Daoy (cell line): ENCODE measurements at regions not wholly inside any gene's neighbourhood (a gene's known extent, or its start where the extent isn't known, plus 50 kb on each side); places are given as distances from the start of the nearest gene placed in this dataset.
"Not testable (repeated sequence)": the region's sequence is repeated elsewhere in the genome, so short reads cannot be mapped to it uniquely, and the experiment has no call there.

Experiments used
- DNase-seq: peaks from one replicate; pipeline ENCODE4 v3.0.0-alpha.2; 2015; ENCODE audit warnings: low read depth

DNA sequence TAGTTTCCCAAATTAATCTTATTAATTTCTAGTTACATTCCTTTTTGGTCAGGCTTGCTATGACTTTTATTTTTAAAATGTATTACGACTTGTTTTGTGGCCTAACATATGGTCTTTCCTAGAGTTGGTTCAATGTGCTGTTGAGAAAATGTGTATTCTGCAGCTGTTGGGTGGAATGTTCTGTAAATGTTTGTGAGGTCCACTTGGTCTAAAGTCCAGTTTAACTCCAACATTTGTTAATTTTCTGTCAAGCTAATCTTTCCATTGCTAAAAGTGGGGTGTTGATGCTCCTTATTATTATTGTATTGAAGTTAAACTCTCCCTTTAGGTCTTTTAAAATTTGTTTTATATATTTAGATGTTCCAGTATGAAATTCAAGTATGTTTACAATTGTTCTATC is 1010.8 kb upstream of the EDIL3 start:
- DNase-seq, result no peak

DNA sequence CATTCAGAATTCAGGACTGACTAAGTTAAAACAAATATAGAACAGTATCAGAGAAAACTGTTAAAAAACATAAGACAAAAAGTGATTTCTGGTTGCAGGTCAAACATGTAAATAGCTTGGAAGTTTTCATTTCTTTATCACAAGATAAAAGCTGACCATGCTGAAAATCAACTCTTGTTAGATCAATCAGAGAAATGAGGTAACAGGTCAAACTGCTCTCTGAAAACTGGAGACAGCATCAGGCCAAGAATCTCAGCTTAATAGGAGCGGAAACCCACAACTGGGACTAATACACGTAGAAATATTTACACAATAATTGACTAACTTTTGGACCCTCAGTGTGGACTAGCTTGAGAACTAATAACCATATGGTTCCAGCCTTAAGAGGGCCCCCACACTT is 1012.8 kb upstream of the EDIL3 start:
- no peak for DNase-seq

DNA sequence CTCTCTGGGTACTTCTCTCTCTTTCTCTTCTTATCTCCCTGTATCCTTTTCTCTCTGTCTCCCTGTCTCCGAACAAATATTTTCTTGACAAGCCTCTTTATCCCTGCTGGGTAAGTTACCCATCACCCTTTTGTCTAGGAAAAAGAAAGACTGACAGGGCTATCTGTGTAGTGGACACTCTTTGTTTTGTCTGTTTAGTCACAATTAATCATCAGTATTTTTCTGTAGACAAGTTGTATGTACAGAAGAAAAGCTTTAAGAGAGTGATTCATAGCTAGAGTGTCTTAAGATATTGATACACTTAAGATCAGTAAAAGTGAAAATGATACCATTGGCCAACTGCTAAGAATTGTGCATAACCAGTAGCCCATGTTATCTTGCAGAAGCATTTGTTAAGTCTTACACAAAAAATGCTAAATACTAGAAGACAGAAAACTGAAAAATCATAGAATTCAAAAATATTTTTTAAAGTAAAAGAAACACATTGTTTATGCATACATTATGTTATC is 1043.8 kb upstream of the EDIL3 start:
- DNase-seq, result no peak

DNA sequence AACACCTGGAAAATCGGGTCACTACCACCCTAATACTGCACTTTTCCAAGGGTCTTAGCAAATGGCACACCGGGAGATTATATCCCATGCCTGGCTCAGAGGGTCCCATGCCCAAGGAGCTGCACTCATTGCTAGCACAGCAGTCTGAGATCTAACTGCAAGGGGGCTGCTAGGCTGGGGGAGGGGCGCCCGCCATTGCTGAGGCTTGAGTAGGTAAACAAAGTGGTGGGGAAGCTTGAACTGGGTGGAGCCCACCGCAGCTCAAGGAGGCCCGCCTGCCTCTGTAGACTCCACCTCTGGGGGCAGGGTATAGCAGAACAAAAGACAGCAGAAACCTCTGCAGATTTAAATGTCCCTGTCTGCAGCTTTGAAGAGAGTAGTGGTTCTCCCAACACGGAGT is 1047.0 kb upstream of the EDIL3 start:
- DNase-seq, result not testable (repeated sequence)

DNA sequence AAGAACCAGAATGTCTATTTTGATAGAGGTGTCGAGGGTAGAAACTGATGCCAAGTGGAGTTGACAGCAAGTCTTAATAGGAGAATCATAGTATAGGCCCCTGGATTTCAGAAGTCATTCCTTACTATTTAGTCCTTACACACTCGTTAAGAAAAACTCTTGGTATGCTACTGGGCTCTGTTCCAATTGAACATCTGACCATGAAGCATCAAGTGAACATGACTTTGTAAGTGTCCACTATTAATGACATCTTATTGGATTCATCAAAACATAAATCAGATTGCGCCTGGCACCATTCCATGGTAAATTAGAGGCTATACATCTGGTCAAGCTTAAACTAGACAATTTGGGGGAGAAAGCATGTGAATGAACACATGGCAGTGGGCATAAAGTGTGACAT is 1056.5 kb upstream of the EDIL3 start:
- DNase-seq, result no peak

DNA sequence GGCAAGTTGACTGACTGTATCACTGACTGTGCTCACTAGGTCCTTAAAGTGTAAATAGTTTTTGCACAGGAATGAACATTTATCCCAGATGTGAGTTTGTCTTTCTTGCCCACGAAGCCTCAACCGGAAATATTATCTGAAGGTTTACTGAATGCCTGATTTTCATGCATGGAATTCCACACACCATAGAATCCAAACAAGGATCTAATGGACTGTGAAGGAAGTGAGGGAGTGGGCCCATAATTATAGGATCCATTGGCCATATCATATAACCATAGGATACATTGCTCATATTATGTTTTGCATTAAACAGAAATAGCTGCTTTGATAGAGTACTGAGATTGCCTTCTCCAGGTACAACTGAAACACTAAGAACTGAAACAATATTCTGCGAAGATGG is 1057.2 kb upstream of the EDIL3 start:
- DNase-seq, result no peak

DNA sequence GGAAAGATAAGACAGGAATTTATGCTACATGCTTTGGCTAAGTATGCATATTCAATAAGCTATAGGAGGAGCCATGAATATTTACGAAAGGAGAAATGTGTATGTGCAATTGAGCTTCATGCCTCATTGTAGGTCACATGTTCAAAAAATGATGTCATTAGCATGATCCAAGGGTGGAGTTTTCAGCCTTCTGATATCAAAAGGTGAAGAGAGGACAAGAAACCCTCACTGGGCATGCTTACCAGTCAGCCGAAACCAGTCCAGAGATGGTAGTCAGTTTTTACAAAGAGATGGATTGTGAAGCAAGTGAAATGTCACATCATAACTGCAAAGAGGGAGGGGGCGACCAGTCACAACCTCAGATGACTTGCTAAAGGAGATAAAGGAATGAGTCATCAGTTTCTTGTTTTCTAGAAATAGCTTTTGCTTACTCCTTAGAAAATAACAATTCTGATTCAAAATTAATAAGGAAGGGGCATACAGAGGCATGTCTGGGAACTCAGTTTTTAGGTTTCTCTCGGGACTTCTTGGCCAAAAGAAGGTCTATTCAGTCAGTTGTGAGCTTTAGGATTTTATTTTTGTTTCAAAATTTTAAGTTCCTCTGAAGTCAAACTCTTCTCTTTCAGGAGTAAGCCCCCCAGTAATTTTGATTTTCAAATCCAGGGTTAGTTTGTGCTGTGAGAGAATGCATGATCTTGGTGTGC is 1067.8 kb upstream of the EDIL3 start:
- DNase-seq, result peak; percentile 13

DNA sequence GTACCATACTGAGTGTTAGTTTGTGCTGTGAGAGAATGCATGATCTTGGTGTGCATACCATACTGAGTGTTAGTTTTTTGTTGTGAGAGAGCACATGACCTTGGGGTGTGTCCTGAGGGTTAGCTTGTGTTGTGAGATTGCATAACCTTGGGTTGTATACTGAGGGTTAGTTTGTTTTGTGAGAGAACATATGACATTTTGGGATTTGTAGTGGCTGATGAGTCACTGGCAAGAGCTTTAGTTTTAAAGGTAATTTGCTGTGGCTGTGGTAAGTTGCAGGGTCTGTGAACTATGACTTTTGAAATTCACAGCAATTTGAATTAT is 1068.3 kb upstream of the EDIL3 start:
- no peak for DNase-seq

DNA sequence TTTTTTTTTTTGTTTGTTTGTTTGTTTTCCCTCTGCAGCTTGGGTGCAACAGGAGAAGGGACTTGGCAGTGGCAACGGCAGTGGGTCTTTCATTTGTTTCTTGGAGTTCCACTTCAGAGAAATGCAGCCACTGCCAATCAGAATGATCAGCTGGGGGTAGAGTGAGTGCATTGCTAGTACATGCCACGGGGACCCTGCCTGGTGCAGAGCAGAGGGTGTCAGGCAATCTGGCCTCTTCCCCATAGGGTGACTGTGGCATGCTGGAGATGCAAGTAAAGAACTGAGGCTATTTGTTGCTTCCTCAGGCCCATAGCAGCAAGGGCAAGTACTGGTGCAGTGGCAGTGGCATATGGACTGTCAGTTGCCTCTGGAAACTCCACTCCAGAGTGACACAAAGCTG is 1073.6 kb upstream of the EDIL3 start:
- DNase-seq, result no peak

DNA sequence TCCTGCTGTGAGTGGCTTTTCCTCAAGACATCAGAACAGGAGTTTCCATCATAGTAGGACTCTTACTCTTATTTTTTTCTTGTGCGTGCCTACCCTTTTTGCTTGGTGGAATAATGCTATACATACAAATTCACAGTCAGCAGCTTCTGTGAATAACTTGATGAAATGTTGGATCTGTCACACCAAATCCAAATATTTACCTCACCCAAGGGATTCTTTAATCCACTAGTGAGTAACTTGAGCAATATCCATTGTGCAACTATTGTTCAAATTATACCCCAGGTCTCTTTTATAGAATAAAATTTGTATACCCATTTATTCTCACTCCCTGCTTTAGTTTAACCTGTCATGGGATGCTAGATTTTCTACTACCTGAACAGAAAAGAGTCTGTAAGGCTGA is 1078.3 kb upstream of the EDIL3 start:
- DNase-seq, result no peak

DNA sequence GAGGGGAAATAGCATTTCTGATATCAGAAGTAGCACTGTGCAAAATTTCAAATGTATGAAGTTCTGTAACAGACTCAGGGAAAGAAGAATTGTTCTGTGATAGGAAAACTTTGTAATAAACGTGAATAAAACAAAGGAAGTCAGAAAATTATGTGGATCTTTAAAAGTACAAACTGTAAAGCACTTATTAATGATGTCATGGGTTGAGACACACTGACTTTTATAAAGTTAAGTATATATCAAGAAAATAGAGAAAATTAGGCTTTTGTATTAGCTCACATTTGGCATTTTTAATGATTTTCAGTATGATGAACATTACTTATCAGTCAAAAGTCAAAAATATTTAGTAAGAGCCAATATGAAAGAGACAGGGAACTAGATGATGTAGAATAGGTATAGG is 1081.7 kb upstream of the EDIL3 start:
- no peak for DNase-seq

DNA sequence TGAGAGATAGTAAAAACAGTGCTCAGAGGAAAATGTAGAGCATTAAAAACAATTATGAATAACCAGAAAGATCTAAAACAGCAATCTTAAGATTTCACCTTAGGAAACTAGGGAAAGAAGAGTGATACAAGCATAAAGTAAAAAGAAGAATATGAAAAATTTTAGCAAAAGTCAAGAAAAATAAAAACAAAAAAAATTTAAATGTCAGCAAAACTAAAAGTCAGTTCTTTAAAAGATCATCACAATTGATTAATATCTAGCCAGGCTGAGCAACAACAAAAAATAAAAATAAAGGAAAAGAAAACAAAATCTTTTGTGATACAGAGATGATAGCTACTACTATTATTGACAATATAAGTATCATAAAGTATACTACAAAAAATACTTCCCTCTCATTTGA is 1088.1 kb upstream of the EDIL3 start:
- no peak for DNase-seq

DNA sequence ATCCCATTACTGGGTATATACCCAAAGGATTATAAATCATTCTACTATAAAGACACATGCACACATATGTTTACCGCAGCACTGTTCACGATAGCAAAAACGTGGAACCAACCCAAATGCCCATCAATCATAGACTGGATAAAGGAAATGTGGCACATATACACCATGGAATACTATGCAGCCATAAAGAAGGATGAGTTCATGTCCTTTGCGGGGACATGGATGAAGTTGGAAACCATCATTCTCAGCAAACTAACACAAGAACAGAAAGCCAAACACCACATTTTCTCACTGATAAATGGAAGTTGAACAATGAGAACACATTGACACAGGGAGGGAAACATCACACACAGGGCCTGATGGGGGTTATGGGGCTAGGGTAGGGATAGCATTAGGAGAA is 1090.5 kb upstream of the EDIL3 start:
- not testable (repeated sequence) for DNase-seq

DNA sequence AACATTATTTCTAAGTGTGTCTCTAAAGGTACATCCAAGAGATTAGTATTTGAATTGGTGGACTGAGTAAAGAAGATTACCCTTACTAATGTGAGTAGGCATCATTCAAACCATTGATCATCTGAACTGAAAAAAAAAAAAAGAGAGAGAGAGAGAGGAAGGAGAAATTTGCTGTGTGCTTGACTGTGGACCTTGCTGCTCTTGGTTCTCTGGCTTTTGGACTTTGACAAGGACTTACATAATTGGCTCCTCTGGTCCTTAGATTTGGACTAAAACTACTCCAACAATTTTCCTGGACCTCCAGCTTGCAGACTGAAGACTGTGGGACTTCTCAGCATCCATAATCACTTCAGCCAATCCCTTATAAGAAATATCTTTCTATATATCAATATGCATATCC is 1091.9 kb upstream of the EDIL3 start:
- no peak for DNase-seq

DNA sequence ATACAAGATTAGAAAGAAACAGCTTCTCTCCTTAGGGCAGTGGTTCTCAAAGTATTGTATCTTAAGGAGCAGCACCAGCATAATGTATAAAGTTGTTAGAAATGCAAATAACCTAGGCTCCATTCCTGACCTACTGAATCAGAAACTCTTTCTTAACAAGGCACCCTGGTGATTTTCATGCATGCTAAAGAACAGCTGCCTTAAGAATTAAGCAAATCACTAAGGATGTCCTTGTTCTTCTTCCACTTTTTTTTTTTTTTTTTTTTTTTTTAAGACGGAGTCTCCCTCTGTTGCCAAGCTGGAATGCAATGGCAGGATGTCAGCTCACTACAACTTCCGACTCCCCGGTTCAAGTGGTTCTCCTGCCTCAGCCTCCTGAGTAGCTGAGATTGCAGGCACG is 1095.2 kb upstream of the EDIL3 start:
- DNase-seq, result no peak

DNA sequence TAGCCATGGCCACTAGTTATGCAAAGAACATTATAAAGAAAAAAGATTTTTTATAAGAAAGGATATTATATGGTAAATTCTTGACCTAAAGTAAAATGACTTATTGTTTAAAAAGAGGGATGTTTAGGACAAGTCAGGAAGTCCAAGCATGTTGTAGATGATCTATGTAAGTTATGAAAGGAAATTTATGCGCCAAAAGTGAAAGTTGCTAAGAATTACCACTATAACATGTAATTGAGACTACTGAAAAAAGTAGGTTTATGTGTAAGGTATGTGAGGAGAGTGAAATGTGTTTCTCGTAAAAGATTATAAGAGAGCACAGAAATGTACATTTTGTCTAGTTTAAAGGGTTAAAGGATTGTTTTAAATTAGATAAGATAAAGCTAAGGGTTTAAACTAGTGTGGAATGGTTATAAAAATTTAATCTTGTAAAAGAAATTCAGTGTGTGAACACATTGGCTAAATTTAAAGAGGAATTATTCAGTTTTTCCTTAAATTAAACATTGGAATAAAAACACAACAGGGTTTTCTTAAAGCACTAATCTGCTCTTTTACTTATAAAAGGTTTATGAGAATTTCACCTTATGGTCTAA is 1100.4 kb upstream of the EDIL3 start:
- no peak for DNase-seq

DNA sequence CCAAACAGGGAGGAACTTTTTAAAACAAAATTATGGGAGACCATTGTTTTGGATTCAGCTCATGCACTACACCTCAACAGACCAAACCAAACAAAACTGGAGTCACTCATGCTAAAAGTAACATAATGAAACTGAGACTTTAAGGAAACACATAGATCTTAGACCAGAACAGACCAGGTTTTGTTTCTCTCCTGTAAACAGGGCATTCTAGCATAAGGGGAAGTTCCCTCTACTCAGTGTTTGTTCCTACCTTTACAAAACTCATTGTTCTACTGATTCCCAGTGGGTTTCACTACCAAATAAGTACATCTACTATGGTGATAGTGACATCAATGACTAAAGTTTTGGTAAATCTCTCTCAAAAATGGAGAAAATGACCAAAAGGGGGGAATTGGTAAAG is 1103.6 kb upstream of the EDIL3 start:
- DNase-seq, result no peak

DNA sequence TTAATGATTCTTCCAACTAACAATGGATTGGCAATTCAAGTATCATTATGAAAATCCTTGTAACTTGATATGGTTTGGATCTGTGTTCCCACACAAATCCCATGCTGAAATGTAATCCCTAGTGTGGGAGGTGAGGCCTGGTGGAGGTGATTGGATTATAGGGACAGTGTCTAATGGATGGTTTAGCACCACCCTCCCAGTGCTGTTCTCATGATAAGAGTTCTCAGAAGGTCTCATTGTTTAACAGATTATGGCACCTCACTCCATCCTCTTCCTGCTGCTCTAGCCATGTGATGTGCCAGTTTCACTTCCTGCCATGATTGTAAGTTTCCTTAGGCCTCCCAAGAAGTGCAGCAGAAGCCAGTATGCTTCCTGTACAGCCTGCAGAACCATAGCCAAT is 1116.2 kb upstream of the EDIL3 start:
- DNase-seq, result no peak

DNA sequence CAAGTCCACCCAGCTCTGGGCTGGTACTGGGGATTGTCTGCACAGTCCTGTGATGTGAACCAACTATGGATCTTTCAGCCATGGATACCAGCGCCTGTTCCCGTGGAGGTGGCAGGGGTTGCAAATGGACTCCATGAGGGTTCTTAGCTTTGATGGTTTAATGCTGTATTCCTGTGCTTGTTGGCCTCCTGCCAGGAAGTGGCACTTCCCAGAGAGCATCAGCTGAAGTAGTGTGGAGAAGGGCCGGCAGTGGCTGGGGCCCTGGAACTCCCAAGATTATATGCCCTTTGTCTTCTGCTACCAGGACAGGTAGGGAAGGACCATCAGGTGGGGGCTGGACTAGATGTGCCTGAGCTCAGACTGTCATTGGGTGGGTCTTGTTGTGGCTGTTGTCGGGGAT is 1104.8 kb upstream of the COX7C start:
- peak; percentile 1 for DNase-seq

DNA sequence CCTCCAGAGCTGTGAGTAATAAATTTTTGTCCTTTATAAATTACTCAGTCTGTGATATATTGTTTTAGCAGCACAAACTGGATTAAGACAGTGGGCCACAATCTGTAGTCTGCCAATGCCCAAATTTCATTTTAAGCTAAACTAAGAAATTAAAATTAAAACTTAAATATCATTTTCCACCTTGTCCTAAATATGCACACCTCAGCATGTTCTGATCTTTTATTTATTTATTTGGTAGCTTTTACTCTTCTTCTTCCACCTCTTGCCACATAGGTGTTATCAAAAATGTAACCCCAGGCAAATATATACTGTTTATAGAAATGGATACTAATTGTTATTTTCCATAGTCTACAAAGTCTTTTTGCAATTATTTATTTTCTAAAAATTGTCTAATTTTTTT is 1102.2 kb upstream of the COX7C start:
- DNase-seq, result no peak

DNA sequence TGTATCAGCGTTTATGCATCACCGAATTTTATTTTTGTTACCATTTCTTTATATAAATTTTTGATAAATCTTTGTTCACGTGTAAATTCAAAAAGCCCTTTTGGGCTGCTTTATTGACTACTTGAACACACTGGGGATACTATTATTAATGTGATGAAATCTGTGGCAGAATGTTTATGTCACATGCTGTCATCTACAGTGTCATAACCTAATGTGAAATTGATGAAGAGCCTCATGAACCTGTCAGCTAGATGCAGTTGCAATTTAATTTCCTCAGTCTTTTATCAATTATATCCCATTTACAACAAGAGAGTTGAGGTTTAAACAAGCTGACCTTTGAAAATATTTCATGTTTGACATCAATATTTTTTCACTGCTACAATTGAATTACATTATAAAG is 1100.4 kb upstream of the COX7C start:
- DNase-seq, result no peak

DNA sequence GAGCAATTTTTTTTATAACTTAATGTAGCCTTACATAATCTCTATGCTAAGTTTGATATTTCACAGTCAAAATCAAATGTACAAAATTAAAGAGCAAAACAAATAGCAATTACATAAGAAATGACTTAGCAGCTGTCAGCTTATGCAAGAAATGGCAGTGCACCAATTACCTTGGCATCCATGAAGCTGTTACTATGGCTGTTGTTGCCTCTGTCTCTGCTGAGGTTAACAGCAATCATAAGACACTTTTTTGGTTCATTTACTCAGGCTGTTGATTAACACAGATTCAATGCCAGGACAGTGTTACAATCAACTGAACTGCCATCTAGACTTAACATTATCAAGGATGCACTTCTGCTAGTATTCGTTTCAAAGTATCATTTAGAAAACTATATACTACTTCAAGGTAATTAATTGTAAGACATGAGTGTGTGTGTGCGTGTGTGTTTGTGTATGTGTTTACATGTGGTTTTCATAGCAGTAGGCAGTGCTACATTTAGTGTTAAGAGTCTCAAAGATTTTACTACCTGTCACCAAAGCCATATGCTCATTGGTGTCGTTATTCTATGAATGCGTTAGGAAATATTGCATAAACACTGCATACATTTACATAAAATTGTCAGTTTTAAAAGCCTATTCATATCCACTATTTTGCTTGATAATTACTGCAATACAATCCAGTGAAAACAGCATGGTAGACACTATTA is 1084.2 kb upstream of the COX7C start:
- no peak for DNase-seq

DNA sequence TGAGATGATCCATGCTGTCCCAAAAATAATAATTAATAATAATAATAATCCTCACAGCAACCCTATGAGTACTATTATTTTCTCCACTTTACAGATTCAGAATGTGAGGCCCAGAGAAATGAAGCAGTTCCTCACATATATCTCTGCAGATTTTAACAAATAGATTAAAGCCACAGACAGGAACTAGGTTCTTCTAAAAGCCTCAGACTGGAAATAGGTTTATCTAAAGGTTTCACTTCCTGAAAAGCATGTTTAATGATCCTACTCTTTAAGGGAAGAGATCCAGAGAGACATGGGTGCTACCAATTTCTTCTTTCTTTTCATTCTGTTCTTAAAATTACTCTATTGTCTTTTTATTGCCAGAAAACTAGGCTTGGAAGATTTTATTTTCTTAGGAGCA is 1079.4 kb upstream of the COX7C start:
- DNase-seq, result no peak
